NOMO-1 treated with dmso at 0.1 percent for 144 hours (cell line): ENCODE measurements at regions not wholly inside any gene's neighbourhood (a gene's known extent, or its start where the extent isn't known, plus 50 kb on each side); places are given as distances from the start of the nearest gene placed in this dataset.

Experiments
- DNase-seq: peaks from one replicate; lab custom pipeline; 2025; ENCODE audit not compliant: unreplicated experiment; lab: John Stamatoyannopoulos, UW

DNA sequence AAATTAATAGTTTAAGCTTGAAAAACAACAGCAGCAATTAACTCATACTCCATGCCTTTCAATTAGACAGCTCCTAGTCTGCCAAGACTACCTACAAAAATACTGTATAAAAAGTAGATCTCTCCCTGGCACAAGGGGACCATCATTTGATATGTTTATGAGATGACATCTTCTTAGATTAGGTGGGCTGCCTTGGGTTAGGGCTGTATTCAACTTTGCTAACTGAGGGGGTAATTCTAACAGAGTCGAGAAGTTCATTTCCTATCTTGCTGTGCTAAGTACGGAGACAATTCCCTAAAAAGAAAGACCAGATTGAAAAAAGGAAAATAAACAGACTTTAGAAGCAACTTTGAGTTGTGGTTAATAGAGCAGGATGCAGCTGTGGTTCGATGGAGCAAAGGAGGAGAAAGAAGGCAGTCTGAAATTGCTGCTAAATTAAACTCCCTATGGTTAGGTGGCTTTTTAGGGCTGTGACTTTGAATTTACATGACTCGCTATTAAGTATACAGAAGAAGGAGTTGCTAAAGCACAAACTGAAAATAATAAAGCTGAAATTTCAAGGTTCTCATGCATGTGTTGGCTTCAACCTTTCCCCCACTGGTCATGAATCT lies 75.4 kb downstream of the CDC7 start:
- no peak for DNase-seq

DNA sequence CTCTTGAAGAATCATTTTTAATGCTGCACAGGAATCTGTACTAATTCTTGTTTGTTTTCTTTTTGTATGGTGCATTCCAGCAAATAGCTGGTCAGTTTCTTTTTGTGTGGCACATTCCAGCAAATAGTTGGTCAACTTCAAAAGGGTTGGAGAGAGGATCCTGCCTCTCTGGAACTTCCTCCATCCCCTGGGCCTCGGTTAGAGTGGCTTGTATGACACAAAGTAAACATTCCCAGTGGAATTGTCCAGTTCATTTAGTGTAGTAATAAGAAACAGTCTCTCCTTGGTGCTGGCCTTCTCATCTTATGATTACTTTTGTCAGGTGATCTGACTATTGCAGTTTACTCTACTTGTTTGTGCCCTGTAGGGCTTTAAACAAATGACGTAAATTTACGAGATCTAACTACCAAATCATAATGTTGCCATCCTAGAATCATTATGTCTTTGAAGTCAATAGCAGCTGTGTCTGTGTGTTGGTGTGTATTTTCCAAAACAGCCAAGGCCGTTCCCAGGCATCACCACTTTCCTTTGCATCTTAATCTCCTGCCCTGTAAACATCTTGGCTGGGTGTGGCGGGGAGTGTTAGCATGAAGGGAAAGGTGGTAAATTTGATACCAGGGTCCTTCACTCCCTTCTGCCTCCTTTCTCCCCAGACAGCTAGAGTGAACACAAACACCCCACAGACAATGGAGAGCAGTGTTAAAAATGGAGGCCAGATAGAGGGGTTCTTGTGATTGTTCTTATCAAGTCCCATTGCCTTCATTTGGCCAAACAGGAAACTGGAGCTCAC lies 77.9 kb downstream of the CDC7 start:
- DNase-seq, result no peak

DNA sequence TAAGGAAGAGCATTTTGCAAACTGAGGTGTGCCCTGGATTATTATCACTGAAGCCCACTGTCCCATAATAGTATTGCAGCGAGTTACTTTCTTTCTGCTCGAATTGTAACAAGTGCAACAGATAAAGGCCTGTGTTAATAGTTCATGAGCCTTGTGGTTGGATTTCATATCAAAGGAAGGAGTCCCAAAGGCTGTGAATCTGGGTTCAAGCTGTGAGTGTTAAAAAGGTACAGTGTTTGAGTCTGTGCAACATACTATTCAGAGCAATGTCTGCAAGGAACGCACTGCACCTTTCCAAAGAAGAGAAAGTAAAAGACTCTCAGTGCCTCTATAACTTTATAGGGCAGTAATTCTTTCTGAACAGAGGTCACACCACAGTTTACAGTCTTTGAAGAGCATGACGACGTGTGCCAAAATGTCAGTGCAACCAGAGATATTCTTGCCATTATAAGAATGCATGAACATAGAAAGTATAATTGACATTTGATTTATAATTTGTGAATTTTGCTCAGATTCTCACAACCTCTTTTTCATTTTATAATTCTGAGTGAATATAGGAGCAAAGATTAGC lies 79.1 kb downstream of the CDC7 start:
- no peak for DNase-seq

DNA sequence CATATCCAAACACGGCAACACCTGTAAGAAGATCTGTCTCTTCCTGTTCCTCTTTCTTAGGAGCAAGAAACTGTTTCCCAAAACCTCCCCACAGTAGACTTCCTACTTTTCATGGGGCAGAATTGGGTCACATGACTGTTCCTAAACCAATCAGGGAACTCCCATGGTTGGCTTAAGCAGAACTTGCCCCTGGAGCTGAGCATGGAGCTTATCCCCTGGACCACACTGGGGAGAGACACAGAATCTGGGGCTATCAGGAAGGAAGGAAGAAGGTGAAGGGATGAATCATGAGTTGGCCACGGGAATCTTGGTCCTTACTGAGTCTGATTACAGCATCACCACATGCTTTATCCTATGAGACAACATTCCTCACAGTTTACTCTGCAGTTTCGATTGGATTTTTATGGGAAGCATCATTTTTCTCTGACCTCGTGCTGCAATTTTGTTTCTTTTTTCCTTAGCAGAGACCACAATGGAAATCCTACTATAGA lies 81.8 kb downstream of the CDC7 start:
- no peak for DNase-seq

DNA sequence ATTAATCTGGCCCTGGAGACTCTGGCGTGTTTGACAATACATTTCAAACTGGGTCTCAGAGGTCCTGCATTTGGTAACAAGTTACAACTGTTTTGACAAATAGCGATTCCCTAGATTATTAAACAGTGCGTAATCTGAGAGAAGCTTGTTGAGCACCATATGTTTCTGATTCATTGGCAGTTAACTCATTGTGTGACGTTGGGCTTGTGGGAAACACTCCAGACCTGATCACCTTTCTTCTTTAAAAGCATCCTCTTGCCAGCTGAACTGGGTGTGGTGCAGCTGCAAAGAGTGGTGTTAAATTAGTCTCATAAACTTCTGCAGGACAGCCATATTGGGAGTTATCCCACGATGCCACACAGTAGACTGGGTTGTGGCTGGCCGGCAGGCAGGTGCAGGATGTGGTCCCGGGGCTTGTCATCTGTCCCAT lies 82.7 kb downstream of the CDC7 start:
- DNase-seq, result no peak

DNA sequence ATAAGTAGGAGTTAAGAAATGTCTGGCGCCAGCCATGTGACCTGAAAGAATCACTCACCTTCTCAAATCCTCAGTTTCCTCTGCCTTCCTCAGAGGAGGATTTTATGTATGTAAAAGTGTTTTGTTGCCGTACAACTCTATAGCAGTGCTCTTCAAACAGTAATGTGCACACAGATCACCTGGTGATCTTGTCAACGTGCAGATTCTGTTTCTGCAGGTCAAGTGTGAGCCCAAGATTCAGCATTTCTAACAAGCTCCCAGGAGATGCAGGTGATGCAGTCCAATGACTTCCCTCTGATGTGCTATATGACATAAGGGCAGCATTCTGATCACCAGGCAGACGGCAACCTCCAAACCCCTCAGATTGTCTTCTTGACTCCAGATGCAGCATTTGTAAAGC lies 83.7 kb downstream of the CDC7 start:
- DNase-seq, result no peak

DNA sequence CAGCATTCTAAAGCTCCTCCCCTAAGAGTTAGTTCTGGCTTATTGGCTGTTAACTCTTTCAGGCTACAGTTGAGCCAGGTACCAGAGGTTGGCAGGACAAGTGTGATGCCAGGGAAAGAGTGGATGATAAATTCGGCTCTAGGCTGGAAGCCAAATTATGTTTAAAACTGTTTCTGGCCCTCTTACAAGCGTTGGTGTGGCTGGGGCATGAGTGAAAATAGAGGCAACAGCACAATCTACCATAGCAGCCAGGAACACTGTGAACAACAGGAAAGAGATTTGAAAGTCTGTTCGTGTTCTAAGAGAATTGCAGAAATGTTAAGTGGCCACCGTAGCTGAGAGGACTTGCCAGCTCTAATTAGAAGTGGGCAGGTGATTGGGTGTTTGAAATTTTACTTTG lies 84.2 kb downstream of the CDC7 start:
- no peak for DNase-seq

DNA sequence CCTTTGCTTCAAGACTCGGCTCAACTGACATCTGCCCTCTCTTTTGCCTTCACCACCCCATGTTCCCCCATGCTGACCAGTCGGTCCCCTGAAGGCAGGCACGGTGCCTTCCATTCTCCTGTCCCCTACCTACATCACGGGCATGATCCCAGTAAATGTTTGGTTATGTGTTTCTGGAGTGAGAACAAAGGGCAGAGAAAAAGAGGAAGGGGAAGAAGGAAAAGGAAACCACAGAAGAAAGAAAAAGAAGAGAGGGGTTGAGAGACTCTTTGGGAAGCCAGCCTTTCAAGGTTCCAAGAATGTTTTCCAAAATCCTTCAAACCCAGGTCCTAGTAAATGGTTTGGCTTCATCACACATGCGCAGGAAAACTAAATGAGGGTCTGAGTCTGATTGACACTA lies 84.9 kb downstream of the CDC7 start:
- DNase-seq, result no peak

DNA sequence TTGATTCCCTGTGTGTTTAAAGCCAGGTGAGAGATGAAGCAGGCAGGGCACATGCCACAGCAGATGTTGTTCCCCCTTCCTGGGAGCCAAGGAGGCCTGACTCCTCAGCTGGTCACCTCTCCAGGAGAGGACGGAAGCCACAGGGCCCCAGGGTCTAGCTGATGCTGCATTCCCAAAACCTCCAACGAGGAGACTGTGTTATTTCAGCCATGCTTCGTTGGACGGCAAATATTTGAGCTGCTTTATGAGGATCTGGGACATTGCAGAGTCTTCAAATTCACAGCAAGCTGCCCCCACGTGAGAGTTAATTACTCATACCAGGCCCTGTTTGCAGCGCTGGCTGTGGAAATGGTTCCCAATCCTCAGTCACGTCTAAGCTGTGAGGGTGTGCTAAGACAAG lies 85.3 kb downstream of the CDC7 start:
- no peak for DNase-seq

DNA sequence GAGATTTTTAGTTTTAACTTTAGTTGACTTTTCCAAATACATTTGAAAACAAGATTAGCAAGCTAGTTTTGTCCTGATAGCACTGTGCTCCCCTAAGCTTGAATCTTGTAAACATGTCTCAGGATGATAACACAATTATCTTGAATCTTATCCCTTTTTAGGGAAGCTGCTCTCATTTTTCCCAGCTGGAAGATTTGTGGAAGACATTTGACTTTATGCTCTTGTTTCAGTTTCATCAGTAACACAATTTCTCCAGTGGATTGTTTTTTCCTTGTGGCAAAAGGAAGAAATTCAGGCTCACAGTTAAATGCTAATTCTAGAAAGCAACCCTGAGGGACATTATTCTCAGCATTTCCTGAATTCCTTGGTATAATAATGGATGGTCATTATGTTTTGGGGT lies 88.8 kb downstream of the CDC7 start:
- DNase-seq, result no peak

DNA sequence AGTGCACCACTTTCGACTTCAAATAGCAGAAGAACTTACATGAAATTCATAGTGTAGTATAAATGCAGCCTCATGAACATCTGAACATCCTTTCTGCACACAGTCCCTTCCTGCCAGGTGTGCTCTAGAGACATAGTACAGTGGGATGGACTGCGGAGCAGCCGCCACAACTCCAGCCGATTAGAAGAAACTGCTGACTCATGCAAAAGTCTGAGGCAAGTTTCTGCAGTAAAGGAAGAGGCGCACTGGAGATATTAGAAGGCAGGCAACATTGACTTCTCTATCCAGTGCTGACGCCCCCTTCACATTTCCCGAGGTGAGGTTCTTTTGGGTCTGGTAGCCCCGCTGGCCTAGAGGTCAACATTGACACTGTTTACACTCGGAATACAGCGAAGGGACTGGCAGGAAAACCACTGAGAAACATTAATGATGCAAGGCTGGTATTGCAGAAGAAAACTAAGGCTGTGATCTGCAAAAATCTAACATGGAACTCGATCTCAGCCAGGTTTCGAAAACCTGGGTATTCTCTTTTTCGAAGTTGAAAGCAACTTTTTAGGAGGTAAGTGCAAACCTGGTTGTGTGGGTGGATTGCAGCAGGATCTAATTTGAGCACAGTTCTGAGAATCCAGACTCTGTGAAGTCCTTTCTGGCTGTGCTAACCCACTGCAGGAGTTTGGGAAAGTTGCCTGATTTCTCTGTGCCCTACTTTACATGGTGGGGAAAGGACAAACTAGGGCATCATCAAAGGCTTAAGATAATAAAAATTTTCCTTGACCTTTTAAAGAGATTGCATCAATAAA lies 90.7 kb downstream of the CDC7 start:
- peak; percentile 37 for DNase-seq

DNA sequence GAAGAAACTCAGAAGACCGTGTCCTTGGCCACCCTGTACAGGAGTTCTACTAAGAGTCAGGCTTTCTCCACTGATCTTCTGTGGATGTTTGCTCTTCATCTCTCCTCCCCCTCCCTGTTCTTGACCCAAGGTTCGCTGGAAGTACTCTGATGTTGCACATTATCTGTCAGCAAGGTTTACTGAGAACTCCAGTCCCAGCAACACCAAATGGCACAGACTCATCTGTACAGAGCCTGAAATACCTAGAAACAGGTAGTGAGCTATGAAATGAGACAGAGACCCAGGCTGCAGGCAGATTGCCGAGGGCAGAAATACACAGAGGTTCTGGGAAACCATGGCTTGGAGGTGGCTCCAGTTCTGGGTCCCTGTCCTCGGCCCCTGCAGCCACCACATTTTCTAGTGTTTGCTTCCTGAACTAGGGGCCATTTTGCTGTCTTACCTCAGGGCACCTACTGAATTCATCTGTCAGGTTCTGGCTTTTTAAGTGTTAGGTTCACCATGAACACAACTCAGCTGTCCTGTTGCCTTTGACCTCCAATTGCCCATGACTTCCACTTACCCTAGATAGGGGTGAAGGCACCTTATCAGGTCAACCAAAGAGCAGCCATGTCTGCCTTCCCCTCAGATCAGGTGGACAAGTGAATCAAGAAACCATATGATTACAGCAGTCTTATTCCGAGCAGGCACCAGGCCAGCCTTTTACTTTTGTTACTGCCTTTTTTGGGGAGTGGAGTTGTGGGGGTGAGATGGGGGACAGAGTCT lies 92.2 kb downstream of the CDC7 start:
- DNase-seq, result no peak

DNA sequence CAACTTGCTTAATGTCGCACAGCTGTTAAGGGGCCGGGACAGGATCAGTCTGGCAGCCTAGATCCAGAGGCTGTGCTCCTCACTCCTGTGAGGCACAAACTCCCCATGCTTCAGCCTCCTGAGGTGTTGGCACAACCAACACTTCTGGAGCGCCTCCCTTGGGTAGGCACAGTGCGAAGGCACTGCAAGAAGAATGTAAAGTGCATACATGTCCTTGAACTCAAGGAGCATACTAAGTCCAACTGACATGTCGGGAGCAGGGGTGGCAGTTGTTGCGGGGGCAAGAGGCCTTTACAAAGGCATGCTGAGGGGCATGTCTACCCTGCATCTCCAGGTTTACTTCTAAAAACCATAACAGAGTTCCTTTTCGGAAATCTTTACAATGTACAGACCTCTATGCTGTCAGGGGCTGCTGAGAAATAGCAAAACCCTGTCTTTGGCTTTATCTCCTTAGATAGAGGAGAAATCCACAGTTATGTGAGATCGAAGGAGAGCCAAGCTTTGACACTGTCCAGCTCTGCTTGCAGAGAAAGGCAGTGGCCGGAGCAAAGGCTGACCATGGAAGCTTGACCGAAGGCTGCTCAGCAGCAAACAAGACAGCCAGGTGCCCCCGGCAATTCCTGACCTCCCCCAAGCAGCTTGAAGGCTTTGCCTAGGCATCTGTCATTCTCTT lies 93.9 kb downstream of the CDC7 start:
- no peak for DNase-seq

DNA sequence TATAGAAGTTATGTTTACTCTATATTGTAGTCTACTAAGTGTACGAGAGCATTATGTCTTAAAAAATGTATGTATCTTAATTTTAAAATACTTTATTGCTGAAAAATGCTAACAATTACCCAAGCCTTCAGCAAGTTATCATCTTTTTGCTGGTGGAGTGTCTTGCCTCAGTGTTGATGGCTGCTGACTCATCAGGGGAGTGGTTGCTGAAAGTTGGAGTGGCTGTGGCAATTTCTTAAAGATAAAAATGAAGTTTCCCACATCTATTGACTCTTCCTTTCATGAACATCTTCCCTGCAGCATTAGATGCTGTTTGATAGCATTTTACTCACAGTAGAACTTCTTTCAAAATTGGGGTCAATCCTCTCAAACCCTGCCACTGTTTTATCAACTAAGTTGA lies 95.8 kb downstream of the CDC7 start:
- no peak for DNase-seq

DNA sequence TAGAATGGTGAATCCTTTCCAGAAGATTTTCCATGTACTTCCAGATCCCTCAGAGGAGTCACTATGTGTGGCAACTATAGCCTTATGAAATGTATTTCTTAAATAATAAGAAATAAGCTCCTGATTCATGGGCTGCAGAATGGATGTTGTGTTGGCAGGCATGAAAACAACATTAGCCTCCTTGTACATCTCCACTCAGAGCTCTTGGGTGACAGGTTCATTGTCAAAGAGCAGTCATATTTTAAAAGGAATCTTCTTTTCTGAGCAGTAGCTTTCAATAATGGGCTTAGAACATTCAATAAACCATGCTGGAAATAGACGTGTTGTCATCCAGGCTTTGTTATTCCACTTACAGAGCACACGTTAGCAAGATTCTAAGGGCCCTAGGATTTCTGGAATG lies 96.6 kb downstream of the CDC7 start:
- DNase-seq, result no peak

DNA sequence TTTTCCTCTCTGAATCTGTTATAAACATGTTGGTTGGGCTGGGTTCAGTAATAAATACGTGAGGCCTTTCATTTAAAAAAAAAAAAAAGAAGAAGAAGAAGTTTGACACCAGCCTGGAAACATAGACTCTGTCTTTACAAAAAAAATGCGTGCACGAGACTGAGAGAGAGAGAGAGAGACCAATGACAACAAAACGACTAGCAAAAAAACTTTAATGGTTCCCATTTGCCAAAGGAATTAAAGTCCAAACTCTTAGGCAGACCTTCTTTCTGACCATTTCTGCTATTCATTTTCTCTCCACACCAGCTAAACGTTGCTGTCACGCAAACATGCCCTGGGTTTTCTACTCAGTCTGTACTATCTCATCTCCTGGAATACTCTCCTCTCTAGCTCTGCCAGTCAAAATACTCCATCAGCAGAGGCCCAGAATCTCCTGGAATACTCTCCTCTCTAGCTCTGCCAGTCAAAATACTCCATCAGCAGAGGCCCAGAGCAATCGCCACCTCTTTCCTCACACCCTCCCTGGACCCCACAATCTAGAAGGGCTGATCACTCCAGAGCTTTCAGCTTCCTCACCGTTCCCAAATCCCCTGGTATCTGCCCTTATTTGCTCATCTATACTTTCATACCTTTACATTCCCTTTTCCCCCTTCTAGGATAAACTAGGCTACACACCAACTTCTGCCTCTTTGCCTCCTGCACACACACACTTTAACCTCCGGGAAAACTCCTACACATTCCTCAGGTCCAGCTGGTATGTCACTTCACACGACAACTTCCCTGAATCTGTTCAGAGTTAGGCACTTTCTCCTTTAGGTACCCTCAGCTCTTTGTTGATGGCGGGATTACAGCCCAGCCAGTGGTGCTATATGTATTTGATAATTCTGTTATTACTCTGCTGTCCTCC lies 100.0 kb downstream of the CDC7 start:
- DNase-seq, result no peak

DNA sequence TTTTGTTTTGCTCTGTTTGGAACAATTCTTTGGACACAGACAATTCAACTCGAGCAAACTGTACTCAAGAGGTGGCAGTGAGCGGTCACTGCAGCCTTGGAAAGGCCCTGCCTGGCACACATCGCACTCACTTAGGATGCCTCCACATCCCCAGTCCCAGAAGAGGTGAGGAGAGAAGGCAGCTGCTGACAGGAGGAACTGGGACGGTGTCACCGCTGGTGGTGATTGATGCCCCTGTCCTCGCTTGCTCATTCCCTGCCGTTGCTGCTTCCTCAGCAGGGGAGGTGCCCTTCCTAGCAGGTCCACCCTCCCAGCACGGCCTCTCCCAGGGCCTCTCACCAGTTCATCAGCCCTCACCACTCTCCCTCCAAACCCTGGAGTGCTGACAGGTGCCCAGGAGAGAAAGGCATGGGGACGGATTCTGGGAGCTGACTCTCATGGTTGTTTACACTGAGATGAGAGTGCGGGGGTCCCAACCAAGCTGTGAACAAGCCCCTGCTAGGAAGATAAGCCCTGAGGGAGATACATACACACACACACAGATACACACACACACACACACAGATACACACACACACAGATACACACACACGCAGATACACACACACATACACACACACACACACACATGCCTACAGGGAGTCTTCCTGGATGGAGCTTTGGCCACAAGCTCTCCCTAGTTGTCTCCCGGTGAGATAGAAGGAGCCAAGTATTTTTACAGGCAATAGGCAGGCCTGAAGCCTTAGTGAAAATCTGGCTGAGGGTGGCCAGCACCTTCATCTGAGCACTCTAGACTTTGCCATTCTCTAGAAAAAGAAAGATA lies 101.1 kb downstream of the CDC7 start:
- DNase-seq, result no peak

DNA sequence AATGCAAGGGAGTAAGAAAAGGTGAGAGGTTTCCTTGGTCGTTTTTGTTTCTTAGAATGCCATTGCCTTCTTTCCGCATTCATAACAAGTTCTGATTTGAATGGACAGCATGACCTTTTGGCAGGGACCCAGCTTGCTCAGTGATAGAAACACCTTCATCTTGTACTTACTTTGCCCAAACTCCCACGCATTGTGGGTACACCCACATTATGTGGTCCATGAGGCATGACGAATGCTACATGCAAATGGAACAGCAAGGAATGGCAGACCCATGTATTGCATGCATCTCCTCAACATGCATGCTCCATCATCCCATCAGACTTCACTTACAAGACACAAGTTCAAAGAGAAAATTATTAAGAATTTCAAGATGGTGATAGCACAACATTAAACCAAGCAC lies 102.8 kb downstream of the CDC7 start:
- no peak for DNase-seq
